Activated T-cell treated with anti-CD3 and anti-CD28 coated beads for 4 hours (primary cell): ENCODE measurements at regions not wholly inside any gene's neighbourhood (a gene's known extent, or its start where the extent isn't known, plus 50 kb on each side); places are given as distances from the start of the nearest gene placed in this dataset.
"Not testable (repeated sequence)": the region's sequence is repeated elsewhere in the genome, so short reads cannot be mapped to it uniquely, and the experiment has no call there.

Experiments
- DNase-seq: peaks from one replicate; pipeline ENCODE4 v3.0.0-alpha.2; 2020

- no peak for DNase-seq
Observed at GRCh38 chr21:15932726-15933125, 202.9 kb downstream of the USP25 start.

GRCh38 chr21:15935530-15935929, 205.7 kb downstream of the USP25 start:
- DNase-seq = no peak

- DNase-seq = no peak
Observed at GRCh38 chr21:15943009-15943666, 213.4 kb downstream of the USP25 start.

GRCh38 chr21:15947677-15948076, 217.9 kb downstream of the USP25 start:
- no peak for DNase-seq

GRCh38 chr21:15953551-15954116, 223.9 kb downstream of the USP25 start:
- DNase-seq = no peak

GRCh38 chr21:15964236-15964855, 234.6 kb downstream of the USP25 start:
- no peak for DNase-seq

GRCh38 chr21:15966231-15966630, 236.4 kb downstream of the USP25 start:
- no peak for DNase-seq

GRCh38 chr21:15966651-15967050, 236.9 kb downstream of the USP25 start:
- no peak for DNase-seq

- DNase-seq = no peak
Observed at GRCh38 chr21:15967661-15968060, 237.9 kb downstream of the USP25 start.

- no peak for DNase-seq
Observed at GRCh38 chr21:15968776-15969310, 239.1 kb downstream of the USP25 start.

GRCh38 chr21:15976807-15977206, 247.0 kb downstream of the USP25 start:
- DNase-seq = no peak

GRCh38 chr21:15978215-15978738, 248.5 kb downstream of the USP25 start:
- no peak for DNase-seq

GRCh38 chr21:15979493-15979892, 249.7 kb downstream of the USP25 start:
- DNase-seq = not testable (repeated sequence)

GRCh38 chr21:15986277-15986676, 256.5 kb downstream of the USP25 start:
- DNase-seq = no peak

GRCh38 chr21:15992171-15992570, 262.4 kb downstream of the USP25 start:
- no peak for DNase-seq

- no peak for DNase-seq
Observed at GRCh38 chr21:15993951-15994350, 264.2 kb downstream of the USP25 start.

GRCh38 chr21:15999741-16000140, 270.0 kb downstream of the USP25 start:
- no peak for DNase-seq

- DNase-seq = no peak
Observed at GRCh38 chr21:16002874-16003466, 273.2 kb downstream of the USP25 start.

- DNase-seq = no peak
Observed at GRCh38 chr21:16004086-16004485, 274.3 kb downstream of the USP25 start.

GRCh38 chr21:16004523-16004922, 274.7 kb downstream of the USP25 start:
- no peak for DNase-seq

GRCh38 chr21:16005996-16006395, 276.2 kb downstream of the USP25 start:
- DNase-seq = no peak

- DNase-seq = no peak
Observed at GRCh38 chr21:16007943-16008342, 278.2 kb downstream of the USP25 start.

- no peak for DNase-seq
Observed at GRCh38 chr21:16011719-16012118, 281.9 kb downstream of the USP25 start.

- DNase-seq = no peak
Observed at GRCh38 chr21:16013570-16013969, 283.8 kb downstream of the USP25 start.
